PC-3 (cell line): ENCODE measurements at regions not wholly inside any gene's neighbourhood (a gene's known extent, or its start where the extent isn't known, plus 50 kb on each side); places are given as distances from the start of the nearest gene placed in this dataset.

Experiments used
- EZH2 ChIP-seq: fragments of 300-600 bp; sonication (generic); IDR thresholded peaks from one replicate; pipeline ENCODE4 v1.6.1; 2017; ENCODE audit warnings: antibody characterized with exemption, mild to moderate bottlenecking, low read length; ENCODE audit not compliant: unreplicated experiment
- TF ChIP-seq, protein P1 (sequence below): fragments of 300-600 bp; sonication (generic); conservative IDR thresholded peaks from 2 replicates; pipeline ENCODE4 v1.5.1; 2017; ENCODE audit warnings: antibody characterized with exemption, low read depth, mild to moderate bottlenecking, low read length

GRCh38 chr17:34113089-34113488 lies 142.0 kb upstream of the CCL2 start:
- TF ChIP-seq EZH2, result no peak
- TF ChIP-seq, protein P1, sequence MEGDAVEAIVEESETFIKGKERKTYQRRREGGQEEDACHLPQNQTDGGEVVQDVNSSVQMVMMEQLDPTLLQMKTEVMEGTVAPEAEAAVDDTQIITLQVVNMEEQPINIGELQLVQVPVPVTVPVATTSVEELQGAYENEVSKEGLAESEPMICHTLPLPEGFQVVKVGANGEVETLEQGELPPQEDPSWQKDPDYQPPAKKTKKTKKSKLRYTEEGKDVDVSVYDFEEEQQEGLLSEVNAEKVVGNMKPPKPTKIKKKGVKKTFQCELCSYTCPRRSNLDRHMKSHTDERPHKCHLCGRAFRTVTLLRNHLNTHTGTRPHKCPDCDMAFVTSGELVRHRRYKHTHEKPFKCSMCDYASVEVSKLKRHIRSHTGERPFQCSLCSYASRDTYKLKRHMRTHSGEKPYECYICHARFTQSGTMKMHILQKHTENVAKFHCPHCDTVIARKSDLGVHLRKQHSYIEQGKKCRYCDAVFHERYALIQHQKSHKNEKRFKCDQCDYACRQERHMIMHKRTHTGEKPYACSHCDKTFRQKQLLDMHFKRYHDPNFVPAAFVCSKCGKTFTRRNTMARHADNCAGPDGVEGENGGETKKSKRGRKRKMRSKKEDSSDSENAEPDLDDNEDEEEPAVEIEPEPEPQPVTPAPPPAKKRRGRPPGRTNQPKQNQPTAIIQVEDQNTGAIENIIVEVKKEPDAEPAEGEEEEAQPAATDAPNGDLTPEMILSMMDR, result no peak
